Fibroblast of pulmonary artery (primary cell): ENCODE measurements at regions not wholly inside any gene's neighbourhood (a gene's known extent, or its start where the extent isn't known, plus 50 kb on each side); places are given as distances from the start of the nearest gene placed in this dataset.

ENCODE experiments used
- DNase-seq: peaks from one replicate; pipeline ENCODE4 v3.0.0-alpha.2; 2010; ENCODE audit warnings: low read depth
- H3K4me3 ChIP-seq: replicated peaks from 2 replicates; pipeline ENCODE4 v1.5.1; 2011; ENCODE audit warnings: low read depth, mild to moderate bottlenecking, control low read depth, low read length, moderate library complexity
- TF ChIP-seq, protein P1 (sequence below): IDR thresholded peaks from 2 replicates; pipeline ENCODE4 v1.5.1; 2011; ENCODE audit warnings: mild to moderate bottlenecking, control low read depth, low read length, inconsistent platforms; ENCODE audit errors: missing control alignments

GRCh38 chr1:87191646-87192045, 137.0 kb upstream of the LMO4 start:
- H3K4me3 ChIP-seq: no peak overlapping the region
- TF ChIP-seq, protein P1, sequence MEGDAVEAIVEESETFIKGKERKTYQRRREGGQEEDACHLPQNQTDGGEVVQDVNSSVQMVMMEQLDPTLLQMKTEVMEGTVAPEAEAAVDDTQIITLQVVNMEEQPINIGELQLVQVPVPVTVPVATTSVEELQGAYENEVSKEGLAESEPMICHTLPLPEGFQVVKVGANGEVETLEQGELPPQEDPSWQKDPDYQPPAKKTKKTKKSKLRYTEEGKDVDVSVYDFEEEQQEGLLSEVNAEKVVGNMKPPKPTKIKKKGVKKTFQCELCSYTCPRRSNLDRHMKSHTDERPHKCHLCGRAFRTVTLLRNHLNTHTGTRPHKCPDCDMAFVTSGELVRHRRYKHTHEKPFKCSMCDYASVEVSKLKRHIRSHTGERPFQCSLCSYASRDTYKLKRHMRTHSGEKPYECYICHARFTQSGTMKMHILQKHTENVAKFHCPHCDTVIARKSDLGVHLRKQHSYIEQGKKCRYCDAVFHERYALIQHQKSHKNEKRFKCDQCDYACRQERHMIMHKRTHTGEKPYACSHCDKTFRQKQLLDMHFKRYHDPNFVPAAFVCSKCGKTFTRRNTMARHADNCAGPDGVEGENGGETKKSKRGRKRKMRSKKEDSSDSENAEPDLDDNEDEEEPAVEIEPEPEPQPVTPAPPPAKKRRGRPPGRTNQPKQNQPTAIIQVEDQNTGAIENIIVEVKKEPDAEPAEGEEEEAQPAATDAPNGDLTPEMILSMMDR: no peak
- no peak for DNase-seq

GRCh38 chr1:87194271-87194774, 134.4 kb upstream of the LMO4 start:
- TF ChIP-seq, protein P1: no peak
- DNase-seq: no peak
- H3K4me3 ChIP-seq: no peak overlapping the region

GRCh38 chr1:87194856-87195255, 133.8 kb upstream of the LMO4 start:
- DNase-seq: no peak
- TF ChIP-seq, protein P1: no peak

DNA sequence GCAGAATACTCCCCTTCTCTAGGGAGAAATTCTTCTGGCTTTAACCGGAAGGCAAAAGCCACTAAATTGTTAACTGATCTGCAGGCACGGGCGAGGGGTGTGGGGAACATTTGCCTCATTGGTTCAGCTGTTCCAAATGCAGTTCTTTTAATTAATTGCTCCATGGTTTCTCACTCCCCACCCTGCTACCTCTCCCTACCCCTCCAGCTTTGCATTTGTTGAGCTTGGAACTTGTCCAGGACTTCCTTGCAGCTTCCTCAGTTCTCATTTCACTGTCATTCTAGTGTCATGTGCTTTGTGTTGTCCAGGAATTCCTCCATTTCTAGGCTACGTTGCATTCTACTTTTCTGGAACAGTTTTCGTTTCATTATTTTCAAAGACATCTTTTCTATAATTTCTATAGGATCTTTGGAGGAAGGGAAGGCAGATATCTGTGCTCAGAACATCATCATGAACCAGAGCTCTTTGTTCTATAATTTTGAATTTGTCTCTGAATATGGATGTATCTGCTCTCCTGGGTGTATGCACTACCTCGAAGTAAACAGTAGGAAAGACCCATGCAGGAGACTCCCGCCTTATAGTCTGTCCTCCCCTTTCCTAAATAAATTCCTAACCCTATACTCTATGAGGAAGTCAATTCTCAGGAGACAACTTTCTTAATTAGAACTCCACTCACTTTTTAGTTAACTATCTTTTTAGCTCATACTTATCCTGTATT, 132.4 kb upstream of the LMO4 start:
- DNase-seq: no peak
- H3K4me3 ChIP-seq: no peak overlapping the region
- TF ChIP-seq, protein P1: no peak

More at GRCh38 chr1:87194856-87195255, 133.8 kb upstream of the LMO4 start:
- H3K4me3 ChIP-seq: no peak overlapping the region

DNA sequence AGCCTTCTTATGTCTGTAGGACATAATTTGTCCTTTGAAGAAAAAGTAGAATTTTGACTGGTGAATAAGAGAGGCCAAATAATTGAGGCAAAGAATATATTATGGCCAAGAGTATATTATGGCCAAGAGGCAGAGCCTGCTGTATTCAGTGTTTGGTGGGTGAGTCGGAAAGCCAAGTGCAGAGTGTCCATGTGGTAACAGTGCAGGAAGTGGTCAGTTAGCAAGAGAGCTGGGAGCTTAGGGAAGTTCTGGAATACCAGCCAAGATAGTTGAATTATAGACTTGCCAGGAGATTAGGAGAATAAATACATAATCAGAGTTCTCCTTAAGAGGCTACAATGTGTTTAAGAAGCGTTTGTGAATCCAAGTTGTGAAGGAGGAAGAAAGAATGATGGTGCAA, 131.5 kb upstream of the LMO4 start:
- TF ChIP-seq, protein P1: no peak
- peak; percentile 41 for DNase-seq
- no peak overlapping the region for H3K4me3 ChIP-seq

- TF ChIP-seq, protein P1: no peak
- H3K4me3 ChIP-seq: no peak overlapping the region
- DNase-seq: no peak
Observed at GRCh38 chr1:87197641-87198040, 131.0 kb upstream of the LMO4 start.
